ENCODE measurements at regions not wholly inside any gene's neighbourhood (a gene's known extent, or its start where the extent isn't known, plus 50 kb on each side); places are given as distances from the start of the nearest gene placed in this dataset.

DNA sequence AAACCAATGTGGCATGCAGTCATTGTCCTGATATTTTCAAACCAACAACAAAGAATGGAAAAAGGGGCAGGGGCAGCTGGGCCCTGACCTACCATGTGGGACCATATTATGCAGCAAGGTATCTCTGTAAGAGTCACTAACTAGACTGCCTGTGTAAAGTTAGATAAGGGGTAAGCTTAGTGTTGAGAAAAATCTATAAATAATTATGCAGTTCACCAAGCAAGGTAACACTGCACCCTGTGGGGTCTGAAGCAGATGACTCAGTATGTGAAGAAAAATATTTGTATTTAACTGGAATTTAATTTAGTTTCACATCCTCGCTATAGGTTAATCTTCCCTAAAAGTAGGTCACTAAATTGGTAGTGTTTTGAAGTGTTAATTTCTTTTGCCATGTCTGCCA, 99.3 kb downstream of the PPP1R3A start:
- TF ChIP-seq, protein P1, sequence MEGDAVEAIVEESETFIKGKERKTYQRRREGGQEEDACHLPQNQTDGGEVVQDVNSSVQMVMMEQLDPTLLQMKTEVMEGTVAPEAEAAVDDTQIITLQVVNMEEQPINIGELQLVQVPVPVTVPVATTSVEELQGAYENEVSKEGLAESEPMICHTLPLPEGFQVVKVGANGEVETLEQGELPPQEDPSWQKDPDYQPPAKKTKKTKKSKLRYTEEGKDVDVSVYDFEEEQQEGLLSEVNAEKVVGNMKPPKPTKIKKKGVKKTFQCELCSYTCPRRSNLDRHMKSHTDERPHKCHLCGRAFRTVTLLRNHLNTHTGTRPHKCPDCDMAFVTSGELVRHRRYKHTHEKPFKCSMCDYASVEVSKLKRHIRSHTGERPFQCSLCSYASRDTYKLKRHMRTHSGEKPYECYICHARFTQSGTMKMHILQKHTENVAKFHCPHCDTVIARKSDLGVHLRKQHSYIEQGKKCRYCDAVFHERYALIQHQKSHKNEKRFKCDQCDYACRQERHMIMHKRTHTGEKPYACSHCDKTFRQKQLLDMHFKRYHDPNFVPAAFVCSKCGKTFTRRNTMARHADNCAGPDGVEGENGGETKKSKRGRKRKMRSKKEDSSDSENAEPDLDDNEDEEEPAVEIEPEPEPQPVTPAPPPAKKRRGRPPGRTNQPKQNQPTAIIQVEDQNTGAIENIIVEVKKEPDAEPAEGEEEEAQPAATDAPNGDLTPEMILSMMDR (IDR thresholded peaks at IDR 0.05): no peak
- no peak for TF ChIP-seq POLR2A (IDR thresholded peaks at IDR 0.05)
